WTC11 (cell line): ENCODE measurements at regions not wholly inside any gene's neighbourhood (a gene's known extent, or its start where the extent isn't known, plus 50 kb on each side); places are given as distances from the start of the nearest gene placed in this dataset.

ENCODE experiments used
- ATAC-seq: fragments of 200-7000 bp; cut with Tn5 transposase; 2 replicates; pipeline ENCODE4 v1.10.0; 2021; ENCODE audit warnings: mild to moderate bottlenecking, moderate library complexity
- CTCF ChIA-PET: fragments of 300-600 bp; sonication (Branson Sonifier 250); formaldehyde crosslinking; loops from one replicate; lab custom pipeline; 2021; ENCODE audit warnings: antibody characterized with exemption; lab: Charles Lee
- POLR2A ChIA-PET: fragments of 350-600 bp; sonication (Branson Sonifier 250); formaldehyde crosslinking; loops from one replicate; lab custom pipeline; 2021; ENCODE audit warnings: antibody characterized with exemption; lab: Charles Lee
- DNase-seq: peaks from one replicate; pipeline ENCODE4 v3.0.0; 2021; ENCODE audit warnings: low spot score
- H3K27ac Mint-ChIP-seq: 2 replicates; pipeline ENCODE4 v1.8.0; 2021; ENCODE audit warnings: mixed read lengths
- H3K27me3 Mint-ChIP-seq: 2 replicates; pipeline ENCODE4 v1.8.0; 2021; ENCODE audit warnings: low read depth, mild to moderate bottlenecking, moderate library complexity, mixed read lengths
- H3K36me3 Mint-ChIP-seq: 2 replicates; pipeline ENCODE4 v1.8.0; 2021; ENCODE audit warnings: mixed read lengths
- H3K4me1 Mint-ChIP-seq: 2 replicates; pipeline ENCODE4 v1.8.0; 2022; ENCODE audit warnings: mixed read lengths
- H3K4me3 Mint-ChIP-seq: 2 replicates; pipeline ENCODE4 v1.8.0; 2021; ENCODE audit warnings: mild to moderate bottlenecking, moderate library complexity, mixed read lengths
- H3K9me3 Mint-ChIP-seq: 2 replicates; pipeline ENCODE4 v1.8.0; 2021; ENCODE audit warnings: mixed read lengths
- CREB1 ChIP-seq: sonication (generic); formaldehyde crosslinking; IDR thresholded peaks from 2 replicates; pipeline ENCODE4 v1.8.0; 2023; ENCODE audit warnings: mild to moderate bottlenecking, missing genetic modification reagents
- CREM ChIP-seq: sonication (generic); formaldehyde crosslinking; IDR thresholded peaks from 2 replicates; pipeline ENCODE4 v1.8.1; 2022; ENCODE audit warnings: mild to moderate bottlenecking, missing genetic modification reagents, moderate library complexity
- ELF4 ChIP-seq: sonication (generic); formaldehyde crosslinking; IDR thresholded peaks from 2 replicates; pipeline ENCODE4 v1.8.1; 2022; ENCODE audit warnings: low read depth, mild to moderate bottlenecking, moderate library complexity, missing genetic modification reagents
- ETV6 ChIP-seq: sonication (generic); formaldehyde crosslinking; IDR thresholded peaks from 2 replicates; pipeline ENCODE4 v1.8.1; 2022; ENCODE audit warnings: mild to moderate bottlenecking, missing genetic modification reagents
- FOXK1 ChIP-seq: sonication (generic); formaldehyde crosslinking; IDR thresholded peaks from 2 replicates; pipeline ENCODE4 v1.8.0; 2022; ENCODE audit warnings: mild to moderate bottlenecking, moderate library complexity, missing genetic modification reagents
- GABPB1 ChIP-seq: sonication (generic); formaldehyde crosslinking; IDR thresholded peaks from 2 replicates; pipeline ENCODE4 v1.8.1; 2023; ENCODE audit warnings: mild to moderate bottlenecking, missing genetic modification reagents
- IRF2 ChIP-seq: sonication (generic); formaldehyde crosslinking; IDR thresholded peaks from 2 replicates; pipeline ENCODE4 v1.8.0; 2022; ENCODE audit warnings: low read depth, missing genetic modification reagents, borderline replicate concordance
- JUN ChIP-seq: sonication (generic); formaldehyde crosslinking; IDR thresholded peaks from 2 replicates; pipeline ENCODE4 v1.8.0; 2023; ENCODE audit warnings: mild to moderate bottlenecking, missing genetic modification reagents
- MYBL2 ChIP-seq: sonication (generic); formaldehyde crosslinking; IDR thresholded peaks from 2 replicates; pipeline ENCODE4 v1.8.1; 2023; ENCODE audit warnings: mild to moderate bottlenecking, moderate library complexity, missing genetic modification reagents
- NR2C2 ChIP-seq: sonication (generic); formaldehyde crosslinking; IDR thresholded peaks from 2 replicates; pipeline ENCODE4 v1.8.0; 2022; ENCODE audit warnings: mild to moderate bottlenecking, missing genetic modification reagents
- OVOL2 ChIP-seq: fragments of 250-450 bp; sonication (Bioruptor Pico); IDR thresholded peaks from 2 replicates; pipeline ENCODE4 v1.9.0; 2021; ENCODE audit warnings: mild to moderate bottlenecking, borderline replicate concordance
- ZNF219 ChIP-seq: sonication (generic); formaldehyde crosslinking; IDR thresholded peaks from 2 replicates; pipeline ENCODE4 v1.8.0; 2023; ENCODE audit warnings: missing genetic modification reagents, mild to moderate bottlenecking, borderline replicate concordance
- ZNF263 ChIP-seq: sonication (generic); formaldehyde crosslinking; IDR thresholded peaks from 2 replicates; pipeline ENCODE4 v1.8.1; 2022; ENCODE audit warnings: low read depth, mild to moderate bottlenecking, moderate library complexity, missing genetic modification reagents
- ZNF416 ChIP-seq: fragments of 250-450 bp; sonication (Bioruptor Pico); IDR thresholded peaks from 2 replicates; pipeline ENCODE4 v1.9.0; 2021; ENCODE audit warnings: mild to moderate bottlenecking, inconsistent platforms
- TF ChIP-seq, protein P1 (sequence below): sonication (generic); formaldehyde crosslinking; conservative IDR thresholded peaks from 2 replicates; pipeline ENCODE4 v1.8.1; 2023; ENCODE audit warnings: mild to moderate bottlenecking, low read depth, missing genetic modification reagents, moderate library complexity
- TF ChIP-seq, protein P2 (sequence below): sonication (generic); formaldehyde crosslinking; IDR thresholded peaks from 2 replicates; pipeline ENCODE4 v1.8.1; 2022; ENCODE audit warnings: low read depth, mild to moderate bottlenecking, moderate library complexity, missing genetic modification reagents, borderline replicate concordance
- TF ChIP-seq, protein P3 (sequence below): fragments of 250-450 bp; sonication (Bioruptor Pico); IDR thresholded peaks from 2 replicates; pipeline ENCODE4 v2.1.2; 2022; ENCODE audit warnings: mild to moderate bottlenecking, moderate library complexity

DNA sequence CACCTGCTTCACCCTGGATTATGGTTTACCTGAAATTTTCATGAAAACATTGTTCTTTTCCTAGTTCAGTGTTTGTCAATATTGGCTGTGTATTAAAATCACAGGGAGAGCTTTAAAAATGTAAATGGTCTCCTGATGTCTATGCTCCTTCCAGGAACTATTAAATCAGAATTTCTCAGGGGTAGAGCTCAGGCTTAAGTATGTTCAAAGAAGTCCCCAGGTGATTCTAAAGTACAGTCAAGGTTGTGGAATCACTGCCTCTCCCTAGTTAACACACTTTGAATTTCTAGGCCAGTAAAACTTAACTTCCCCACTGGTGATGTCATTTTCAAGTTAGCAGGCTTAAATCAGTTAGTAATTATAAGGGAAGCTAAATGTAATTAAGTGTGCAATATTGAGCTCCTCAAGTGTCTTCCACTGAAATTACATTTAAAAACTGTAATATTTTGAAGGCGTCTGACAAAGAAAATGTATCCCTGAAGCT is 150.3 kb upstream of the SLC28A3 start:
- no peak overlapping the region for H3K4me3 Mint-ChIP-seq
- TF ChIP-seq, protein P1, sequence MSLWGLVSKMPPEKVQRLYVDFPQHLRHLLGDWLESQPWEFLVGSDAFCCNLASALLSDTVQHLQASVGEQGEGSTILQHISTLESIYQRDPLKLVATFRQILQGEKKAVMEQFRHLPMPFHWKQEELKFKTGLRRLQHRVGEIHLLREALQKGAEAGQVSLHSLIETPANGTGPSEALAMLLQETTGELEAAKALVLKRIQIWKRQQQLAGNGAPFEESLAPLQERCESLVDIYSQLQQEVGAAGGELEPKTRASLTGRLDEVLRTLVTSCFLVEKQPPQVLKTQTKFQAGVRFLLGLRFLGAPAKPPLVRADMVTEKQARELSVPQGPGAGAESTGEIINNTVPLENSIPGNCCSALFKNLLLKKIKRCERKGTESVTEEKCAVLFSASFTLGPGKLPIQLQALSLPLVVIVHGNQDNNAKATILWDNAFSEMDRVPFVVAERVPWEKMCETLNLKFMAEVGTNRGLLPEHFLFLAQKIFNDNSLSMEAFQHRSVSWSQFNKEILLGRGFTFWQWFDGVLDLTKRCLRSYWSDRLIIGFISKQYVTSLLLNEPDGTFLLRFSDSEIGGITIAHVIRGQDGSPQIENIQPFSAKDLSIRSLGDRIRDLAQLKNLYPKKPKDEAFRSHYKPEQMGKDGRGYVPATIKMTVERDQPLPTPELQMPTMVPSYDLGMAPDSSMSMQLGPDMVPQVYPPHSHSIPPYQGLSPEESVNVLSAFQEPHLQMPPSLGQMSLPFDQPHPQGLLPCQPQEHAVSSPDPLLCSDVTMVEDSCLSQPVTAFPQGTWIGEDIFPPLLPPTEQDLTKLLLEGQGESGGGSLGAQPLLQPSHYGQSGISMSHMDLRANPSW (CRISPR knock-in tag): no peak
- no peak for TF ChIP-seq FOXK1 (CRISPR knock-in tag)
- TF ChIP-seq CREM: no peak
- TF ChIP-seq NR2C2 (CRISPR knock-in tag): no peak
- H3K4me1 Mint-ChIP-seq: peaks cover 12% of the 10 kb centered on the region
- H3K36me3 Mint-ChIP-seq: no peaks in the 10 kb centered on the region
- DNase-seq (no peak), ATAC-seq (no peak)
- POLR2A ChIA-PET: no interaction called here
- CTCF ChIA-PET: no interaction called here
- H3K9me3 Mint-ChIP-seq: 0 out of 2 replicates have a peak, but pooled peaks cover under 1% of the 10 kb centered on the region
- H3K27ac Mint-ChIP-seq: no peak overlapping the region
- no peaks in the 10 kb centered on the region; the same call in 1 of the 2 replicates for H3K27me3 Mint-ChIP-seq

DNA sequence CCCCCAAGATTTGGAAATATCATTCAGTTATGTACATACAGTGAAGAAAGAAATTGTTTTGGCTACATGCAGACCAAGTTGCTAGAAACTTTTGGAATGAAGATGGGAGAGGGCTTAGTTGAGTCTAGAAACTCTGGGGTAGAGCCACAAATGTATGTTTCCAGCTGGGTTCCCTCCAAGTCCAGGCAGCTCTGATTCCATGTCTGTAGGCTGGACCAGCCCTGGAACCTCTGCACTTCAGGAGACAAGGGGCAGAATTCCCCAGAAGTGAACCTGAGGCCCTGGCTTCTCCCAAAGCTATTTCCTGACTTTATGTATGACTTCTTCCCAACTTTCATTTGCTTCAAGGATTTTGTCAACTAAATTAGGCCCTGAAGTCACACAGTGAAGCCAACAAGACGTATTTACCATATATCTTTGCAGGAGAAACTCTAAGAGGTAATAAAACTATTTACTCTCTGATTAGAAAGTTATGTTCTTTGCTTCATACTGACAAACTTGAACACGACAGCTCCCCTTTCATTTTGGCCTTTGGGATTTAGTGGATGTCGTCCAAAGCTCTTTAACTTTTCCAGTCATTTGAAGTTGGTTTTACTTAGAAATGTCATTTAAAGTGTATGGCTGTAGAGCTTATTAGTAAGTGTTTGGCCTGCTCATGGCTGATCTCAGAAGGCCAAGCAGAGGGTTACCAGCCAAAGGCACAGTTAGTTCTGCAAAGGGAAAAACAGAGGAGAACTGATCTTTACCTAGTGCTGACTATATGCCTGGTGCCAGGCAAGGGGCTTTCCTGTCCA is 152.0 kb upstream of the SLC28A3 start:
- ChIA-PET CTCF (interaction anchor here (0.7 to 1.9 kb wide), 5 partner anchors 43 to 237 kb away, joined by 3 to 14 read pairs (median 3); no protein-coding TSS in a partner anchor), POLR2A (no interaction called here)
- no peak overlapping the region; the same call in 1 of the 2 replicates for H3K27ac Mint-ChIP-seq
- no peaks in the 10 kb centered on the region; the same call in 1 of the 2 replicates for H3K27me3 Mint-ChIP-seq
- no peak overlapping the region for H3K4me3 Mint-ChIP-seq
- TF ChIP-seq JUN (CRISPR knock-in tag) (no peak), ETV6 (CRISPR knock-in tag) (no peak), ELF4 (CRISPR knock-in tag) (no peak), MYBL2 (no peak), GABPB1 (CRISPR knock-in tag) (no peak), OVOL2 (CRISPR knock-in tag) (no peak), ZNF219 (CRISPR knock-in tag) (no peak), IRF2 (CRISPR knock-in tag) (no peak), CREB1 (CRISPR knock-in tag) (no peak)
- TF ChIP-seq, protein P2, sequence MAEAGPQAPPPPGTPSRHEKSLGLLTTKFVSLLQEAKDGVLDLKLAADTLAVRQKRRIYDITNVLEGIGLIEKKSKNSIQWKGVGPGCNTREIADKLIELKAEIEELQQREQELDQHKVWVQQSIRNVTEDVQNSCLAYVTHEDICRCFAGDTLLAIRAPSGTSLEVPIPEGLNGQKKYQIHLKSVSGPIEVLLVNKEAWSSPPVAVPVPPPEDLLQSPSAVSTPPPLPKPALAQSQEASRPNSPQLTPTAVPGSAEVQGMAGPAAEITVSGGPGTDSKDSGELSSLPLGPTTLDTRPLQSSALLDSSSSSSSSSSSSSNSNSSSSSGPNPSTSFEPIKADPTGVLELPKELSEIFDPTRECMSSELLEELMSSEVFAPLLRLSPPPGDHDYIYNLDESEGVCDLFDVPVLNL (CRISPR knock-in tag): no peak
- TF ChIP-seq, protein P3, sequence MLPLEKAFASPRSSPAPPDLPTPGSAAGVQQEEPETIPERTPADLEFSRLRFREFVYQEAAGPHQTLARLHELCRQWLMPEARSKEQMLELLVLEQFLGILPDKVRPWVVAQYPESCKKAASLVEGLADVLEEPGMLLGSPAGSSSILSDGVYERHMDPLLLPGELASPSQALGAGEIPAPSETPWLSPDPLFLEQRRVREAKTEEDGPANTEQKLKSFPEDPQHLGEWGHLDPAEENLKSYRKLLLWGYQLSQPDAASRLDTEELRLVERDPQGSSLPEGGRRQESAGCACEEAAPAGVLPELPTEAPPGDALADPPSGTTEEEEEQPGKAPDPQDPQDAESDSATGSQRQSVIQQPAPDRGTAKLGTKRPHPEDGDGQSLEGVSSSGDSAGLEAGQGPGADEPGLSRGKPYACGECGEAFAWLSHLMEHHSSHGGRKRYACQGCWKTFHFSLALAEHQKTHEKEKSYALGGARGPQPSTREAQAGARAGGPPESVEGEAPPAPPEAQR (CRISPR knock-in tag): no peak
- TF ChIP-seq, all 79 proteins: peak for 0
- H3K9me3 Mint-ChIP-seq: no peaks in the 10 kb centered on the region
- no peaks in the 10 kb centered on the region for H3K36me3 Mint-ChIP-seq
- DNase-seq: no peak
- ATAC-seq: no peak
- H3K4me1 Mint-ChIP-seq: peaks cover 12% of the 10 kb centered on the region

DNA sequence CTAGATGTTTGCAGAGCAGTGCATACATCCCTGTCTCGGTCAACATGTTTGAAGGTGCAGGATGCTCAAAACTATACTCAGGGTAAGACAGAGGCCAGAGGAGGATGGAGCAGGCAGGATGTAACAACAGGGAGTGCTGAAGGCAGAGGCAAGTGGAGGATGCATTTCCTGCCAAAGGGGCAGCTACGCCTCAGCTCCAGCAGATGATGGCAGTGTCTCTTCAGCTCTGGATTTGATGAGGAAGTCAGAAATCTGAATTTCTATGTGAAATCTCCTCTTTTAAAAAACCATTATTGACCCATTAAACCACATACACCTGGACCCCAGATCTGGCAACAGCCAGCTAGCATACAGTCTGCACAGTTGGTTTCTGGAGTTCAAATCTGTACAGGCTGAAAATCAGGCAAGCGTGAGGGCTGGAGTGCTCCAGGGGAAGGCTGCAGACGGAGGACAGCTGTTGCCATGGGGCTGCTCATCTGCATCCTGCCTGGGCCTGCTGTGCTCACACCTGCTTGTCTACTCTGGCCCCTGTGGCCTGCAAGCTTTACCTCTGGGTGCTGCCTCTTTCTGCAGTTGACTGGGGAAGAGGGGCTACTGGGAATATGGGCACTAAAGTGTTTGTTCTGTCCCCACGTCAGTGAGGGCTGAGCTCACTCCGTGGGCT is 152.9 kb upstream of the SLC28A3 start:
- DNase-seq: peak; percentile 25
- H3K4me3 Mint-ChIP-seq: no peak overlapping the region
- no peaks in the 10 kb centered on the region for H3K9me3 Mint-ChIP-seq
- ATAC-seq: peak; percentile 93
- POLR2A ChIA-PET: no interaction called here
- peaks cover 12% of the 10 kb centered on the region for H3K4me1 Mint-ChIP-seq
- no peaks in the 10 kb centered on the region; the same call in 1 of the 2 replicates for H3K27me3 Mint-ChIP-seq
- no peaks in the 10 kb centered on the region for H3K36me3 Mint-ChIP-seq
- peak overlapping the region; percentile 0; the same call in 1 of the 2 replicates for H3K27ac Mint-ChIP-seq
- CTCF ChIA-PET: interaction anchor here (0.6 to 1.9 kb wide), 8 partner anchors 42 to 364 kb away, joined by 3 to 14 read pairs (median 4); no protein-coding TSS in a partner anchor
- TF ChIP-seq ZNF416 (CRISPR knock-in tag) (no peak), ZNF263 (CRISPR knock-in tag) (peak; percentile 89)
- TF ChIP-seq, all 79 proteins: peak for 1
